ENCODE measurements at regions not wholly inside any gene's neighbourhood (a gene's known extent, or its start where the extent isn't known, plus 50 kb on each side); places are given as distances from the start of the nearest gene placed in this dataset.

DNA sequence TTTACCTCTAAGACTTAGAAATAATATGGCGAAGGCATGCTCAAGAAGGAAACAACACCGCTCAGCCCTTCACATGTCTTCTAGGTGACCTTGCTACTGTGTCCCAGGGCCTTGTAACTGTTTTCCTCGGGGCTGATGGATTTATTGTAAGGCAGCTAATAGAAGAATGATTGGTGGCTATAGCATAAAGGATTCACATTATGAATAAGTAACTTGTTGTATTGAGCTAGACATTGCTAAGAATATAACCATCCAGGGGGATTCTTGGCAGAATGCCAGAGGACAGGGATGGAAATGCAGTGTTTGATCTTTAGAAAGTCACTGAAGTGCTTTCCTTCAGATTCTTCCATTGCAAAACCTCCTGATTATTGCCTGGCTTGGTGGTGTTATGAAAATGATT is 54.9 kb downstream of the PLEKHG1 start:
- H3K4me2 ChIP-seq (ENCODE audit: low read length) = no peak overlapping the region
- TF ChIP-seq EP300 (conservative IDR thresholded peaks at IDR 0.05; ENCODE audit: poor library complexity, severe bottlenecking) (no peak), SMC3 (conservative IDR thresholded peaks at IDR 0.05; ENCODE audit: poor library complexity) (no peak), MXI1 (conservative IDR thresholded peaks at IDR 0.05; ENCODE audit: poor library complexity, severe bottlenecking) (no peak), POLR2AphosphoS5 (IDR thresholded peaks at IDR 0.05) (no peak), RAD21 (conservative IDR thresholded peaks at IDR 0.05) (no peak)
- TF ChIP-seq, protein P1, sequence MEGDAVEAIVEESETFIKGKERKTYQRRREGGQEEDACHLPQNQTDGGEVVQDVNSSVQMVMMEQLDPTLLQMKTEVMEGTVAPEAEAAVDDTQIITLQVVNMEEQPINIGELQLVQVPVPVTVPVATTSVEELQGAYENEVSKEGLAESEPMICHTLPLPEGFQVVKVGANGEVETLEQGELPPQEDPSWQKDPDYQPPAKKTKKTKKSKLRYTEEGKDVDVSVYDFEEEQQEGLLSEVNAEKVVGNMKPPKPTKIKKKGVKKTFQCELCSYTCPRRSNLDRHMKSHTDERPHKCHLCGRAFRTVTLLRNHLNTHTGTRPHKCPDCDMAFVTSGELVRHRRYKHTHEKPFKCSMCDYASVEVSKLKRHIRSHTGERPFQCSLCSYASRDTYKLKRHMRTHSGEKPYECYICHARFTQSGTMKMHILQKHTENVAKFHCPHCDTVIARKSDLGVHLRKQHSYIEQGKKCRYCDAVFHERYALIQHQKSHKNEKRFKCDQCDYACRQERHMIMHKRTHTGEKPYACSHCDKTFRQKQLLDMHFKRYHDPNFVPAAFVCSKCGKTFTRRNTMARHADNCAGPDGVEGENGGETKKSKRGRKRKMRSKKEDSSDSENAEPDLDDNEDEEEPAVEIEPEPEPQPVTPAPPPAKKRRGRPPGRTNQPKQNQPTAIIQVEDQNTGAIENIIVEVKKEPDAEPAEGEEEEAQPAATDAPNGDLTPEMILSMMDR (IDR thresholded peaks at IDR 0.05; ENCODE audit: poor library complexity, severe bottlenecking) = no peak
- TF ChIP-seq, protein P2, sequence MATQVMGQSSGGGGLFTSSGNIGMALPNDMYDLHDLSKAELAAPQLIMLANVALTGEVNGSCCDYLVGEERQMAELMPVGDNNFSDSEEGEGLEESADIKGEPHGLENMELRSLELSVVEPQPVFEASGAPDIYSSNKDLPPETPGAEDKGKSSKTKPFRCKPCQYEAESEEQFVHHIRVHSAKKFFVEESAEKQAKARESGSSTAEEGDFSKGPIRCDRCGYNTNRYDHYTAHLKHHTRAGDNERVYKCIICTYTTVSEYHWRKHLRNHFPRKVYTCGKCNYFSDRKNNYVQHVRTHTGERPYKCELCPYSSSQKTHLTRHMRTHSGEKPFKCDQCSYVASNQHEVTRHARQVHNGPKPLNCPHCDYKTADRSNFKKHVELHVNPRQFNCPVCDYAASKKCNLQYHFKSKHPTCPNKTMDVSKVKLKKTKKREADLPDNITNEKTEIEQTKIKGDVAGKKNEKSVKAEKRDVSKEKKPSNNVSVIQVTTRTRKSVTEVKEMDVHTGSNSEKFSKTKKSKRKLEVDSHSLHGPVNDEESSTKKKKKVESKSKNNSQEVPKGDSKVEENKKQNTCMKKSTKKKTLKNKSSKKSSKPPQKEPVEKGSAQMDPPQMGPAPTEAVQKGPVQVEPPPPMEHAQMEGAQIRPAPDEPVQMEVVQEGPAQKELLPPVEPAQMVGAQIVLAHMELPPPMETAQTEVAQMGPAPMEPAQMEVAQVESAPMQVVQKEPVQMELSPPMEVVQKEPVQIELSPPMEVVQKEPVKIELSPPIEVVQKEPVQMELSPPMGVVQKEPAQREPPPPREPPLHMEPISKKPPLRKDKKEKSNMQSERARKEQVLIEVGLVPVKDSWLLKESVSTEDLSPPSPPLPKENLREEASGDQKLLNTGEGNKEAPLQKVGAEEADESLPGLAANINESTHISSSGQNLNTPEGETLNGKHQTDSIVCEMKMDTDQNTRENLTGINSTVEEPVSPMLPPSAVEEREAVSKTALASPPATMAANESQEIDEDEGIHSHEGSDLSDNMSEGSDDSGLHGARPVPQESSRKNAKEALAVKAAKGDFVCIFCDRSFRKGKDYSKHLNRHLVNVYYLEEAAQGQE (IDR thresholded peaks at IDR 0.05; ENCODE audit: borderline replicate concordance) = no peak
- no peak overlapping the region for H2AFZ ChIP-seq (ENCODE audit: low read depth, low read length)
- H4K20me1 ChIP-seq (ENCODE audit: insufficient read depth) = no peaks in the 10 kb centered on the region
- H3K9ac ChIP-seq (ENCODE audit: low read length) = no peak overlapping the region
- H3K79me2 ChIP-seq (replicated peaks; ENCODE audit: insufficient read depth, low read length) = no peaks in the 10 kb centered on the region
- H3K9me3 ChIP-seq (ENCODE audit: low read length) = no peaks in the 10 kb centered on the region
- H3F3A ChIP-seq (ENCODE audit: insufficient read depth, low read length, poor library complexity, severe bottlenecking) = no peaks in the 10 kb centered on the region
- H3K36me3 ChIP-seq (ENCODE audit: insufficient read depth, low read length) = no peaks in the 10 kb centered on the region
- H3K27ac ChIP-seq (ENCODE audit: low read length) = no peak overlapping the region
- no peak overlapping the region for H3K4me3 ChIP-seq (ENCODE audit: low read length)
- H3K27me3 ChIP-seq (ENCODE audit: insufficient read depth, low read depth, low read length) = no peaks in the 10 kb centered on the region
- H3K9me2 ChIP-seq (ENCODE audit: insufficient read depth, low read length) = no peaks in the 10 kb centered on the region

DNA sequence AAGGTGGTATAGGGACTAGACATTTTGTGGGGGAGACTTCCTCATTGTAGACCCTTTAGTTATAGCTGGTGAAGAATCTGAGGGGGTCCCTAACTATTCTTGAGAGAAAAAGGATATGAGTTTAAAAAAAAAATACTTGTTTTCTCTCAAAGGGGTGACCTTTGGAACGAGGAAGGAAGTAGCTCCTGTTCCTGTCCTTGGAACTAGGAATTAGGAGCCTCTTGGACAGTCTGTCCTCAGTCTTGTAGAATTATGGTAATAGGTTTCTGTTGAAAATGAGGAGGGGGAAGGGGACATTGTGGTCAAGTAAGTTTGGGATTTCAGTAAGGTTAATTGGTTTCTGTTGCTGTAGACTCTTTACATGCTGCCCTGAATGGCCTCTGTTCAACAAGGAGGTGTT is 56.5 kb downstream of the PLEKHG1 start:
- Histone ChIP-seq H3F3A (ENCODE audit: insufficient read depth, low read length, poor library complexity, severe bottlenecking) (no peaks in the 10 kb centered on the region), H3K4me3 (ENCODE audit: low read length) (no peak overlapping the region), H3K9ac (ENCODE audit: low read length) (no peak overlapping the region), H3K27ac (ENCODE audit: low read length) (no peak overlapping the region), H3K27me3 (ENCODE audit: insufficient read depth, low read depth, low read length) (no peaks in the 10 kb centered on the region), H2AFZ (ENCODE audit: low read depth, low read length) (no peak overlapping the region), H4K20me1 (ENCODE audit: insufficient read depth) (no peaks in the 10 kb centered on the region), H3K9me3 (ENCODE audit: low read length) (no peaks in the 10 kb centered on the region), H3K79me2 (replicated peaks; ENCODE audit: insufficient read depth, low read length) (no peaks in the 10 kb centered on the region), H3K9me2 (ENCODE audit: insufficient read depth, low read length) (no peaks in the 10 kb centered on the region), H3K4me2 (ENCODE audit: low read length) (no peak overlapping the region), H3K36me3 (ENCODE audit: insufficient read depth, low read length) (no peaks in the 10 kb centered on the region)
- no peak for TF ChIP-seq TAF1 (IDR thresholded peaks at IDR 0.05; ENCODE audit: low read depth)
- TF ChIP-seq MXI1 (conservative IDR thresholded peaks at IDR 0.05; ENCODE audit: poor library complexity, severe bottlenecking) = no peak
- no peak for TF ChIP-seq SMC3 (conservative IDR thresholded peaks at IDR 0.05; ENCODE audit: poor library complexity)
- no peak for TF ChIP-seq POLR2AphosphoS5 (IDR thresholded peaks at IDR 0.05)
- TF ChIP-seq RAD21 (conservative IDR thresholded peaks at IDR 0.05) = no peak
- TF ChIP-seq, protein P1 (IDR thresholded peaks at IDR 0.05; ENCODE audit: poor library complexity, severe bottlenecking) = no peak
- TF ChIP-seq, protein P2 (IDR thresholded peaks at IDR 0.05; ENCODE audit: borderline replicate concordance) = no peak
- TF ChIP-seq EZH2 (IDR thresholded peaks at IDR 0.05; ENCODE audit: borderline replicate concordance, insufficient read depth, low read length, poor library complexity, severe bottlenecking) = no peak
- TF ChIP-seq EP300 (conservative IDR thresholded peaks at IDR 0.05; ENCODE audit: poor library complexity, severe bottlenecking) = no peak

Measured in neural cell (in vitro differentiated cells).